K562 (cell line): ENCODE measurements at regions not wholly inside any gene's neighbourhood (a gene's known extent, or its start where the extent isn't known, plus 50 kb on each side); places are given as distances from the start of the nearest gene placed in this dataset.

Source experiments
- C11orf30 ChIP-seq: fragments of 450-650 bp; IDR thresholded peaks from 2 replicates; pipeline ENCODE4 v1.6.1; 2016; ENCODE audit warnings: low read depth, mild to moderate bottlenecking
- MAFF ChIP-seq: IDR thresholded peaks from 2 replicates; pipeline ENCODE4 v1.6.1; 2012; ENCODE audit warnings: low read length, improper control_type of control experiment
- MIER1 ChIP-seq: fragments of 450-650 bp; IDR thresholded peaks from 2 replicates; pipeline ENCODE4 v1.6.1; 2016; ENCODE audit warnings: antibody characterized with exemption, mild to moderate bottlenecking, low read depth
- SIN3A ChIP-seq, 2 experiments: fragments of 150-350 bp in 1 of 2; IDR thresholded peaks; 2 replicates each; pipeline ENCODE4 v1.6.1; 2011 to 2016; ENCODE audit warnings: borderline replicate concordance in 2 of 2, low read depth in 2 of 2, low read length in 2 of 2, mild to moderate bottlenecking in 2 of 2, moderate library complexity in 2 of 2; ENCODE audit not compliant: control insufficient read depth in 1 of 2
- THRAP3 ChIP-seq: fragments of 450-650 bp; IDR thresholded peaks from 2 replicates; pipeline ENCODE4 v1.6.1; 2016; ENCODE audit warnings: mild to moderate bottlenecking, inconsistent platforms, borderline replicate concordance
- ZNF217 ChIP-seq: sonication (generic); formaldehyde crosslinking; IDR thresholded peaks from 2 replicates; pipeline ENCODE4 v1.8.0; 2022; ENCODE audit warnings: mild to moderate bottlenecking, missing genetic modification reagents
- TF ChIP-seq, protein P1 (sequence below), 2 experiments: fragments of 200-800 bp in 1 of 2; sonication (Bioruptor generic) in 1 of 2; sonication (generic) in 1 of 2; formaldehyde crosslinking in 1 of 2; IDR thresholded peaks in 1 of 2; conservative IDR thresholded peaks in 1 of 2; 2 replicates each; pipeline versions ENCODE4 v1.5.0 to v1.6.1; 2016 to 2020; ENCODE audit warnings: missing compliant biosample characterization in 1 of 2, missing genetic modification characterization in 1 of 2, missing genetic modification reagents in 1 of 2
- TF ChIP-seq, protein P2 (sequence below): fragments of 250-450 bp; sonication (Bioruptor Pico); IDR thresholded peaks from 2 replicates; pipeline ENCODE4 v1.5.0; 2021; ENCODE audit warnings: mild to moderate bottlenecking, borderline replicate concordance

DNA sequence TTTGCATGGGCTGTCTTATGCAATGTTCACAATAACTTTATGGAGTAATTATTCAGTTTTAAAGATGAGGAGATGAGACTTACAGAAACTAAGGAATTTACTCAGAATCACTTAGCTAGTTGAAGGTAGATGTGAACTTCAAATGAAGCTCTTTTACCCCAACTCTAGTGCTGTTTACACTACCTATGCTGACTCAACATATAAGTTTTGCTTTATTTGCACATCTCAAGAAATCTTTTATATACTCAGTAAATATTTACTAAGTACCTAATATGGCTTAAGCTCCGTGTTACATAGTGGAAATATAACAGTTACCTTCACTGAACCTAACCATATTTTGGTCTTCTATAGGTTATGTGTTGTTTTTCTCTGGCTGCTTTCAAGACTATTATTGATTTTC, 293.2 kb downstream of the ANXA1 start (continued):
- TF ChIP-seq MIER1 (no peak), MAFF (peak; percentile 11; the same call in 1 of the 2 replicates), SIN3A (IDR thresholded peaks at IDR 0.05; ENCODE audit: borderline replicate concordance in 2 of 2, control insufficient read depth in 1 of 2, low read depth in 2 of 2, low read length in 2 of 2) (no peak), C11orf30 (peak; percentile 43; the same call in 1 of the 2 replicates), THRAP3 (no peak), ZNF217 (CRISPR knock-in tag) (no peak)
- TF ChIP-seq, protein P1, sequence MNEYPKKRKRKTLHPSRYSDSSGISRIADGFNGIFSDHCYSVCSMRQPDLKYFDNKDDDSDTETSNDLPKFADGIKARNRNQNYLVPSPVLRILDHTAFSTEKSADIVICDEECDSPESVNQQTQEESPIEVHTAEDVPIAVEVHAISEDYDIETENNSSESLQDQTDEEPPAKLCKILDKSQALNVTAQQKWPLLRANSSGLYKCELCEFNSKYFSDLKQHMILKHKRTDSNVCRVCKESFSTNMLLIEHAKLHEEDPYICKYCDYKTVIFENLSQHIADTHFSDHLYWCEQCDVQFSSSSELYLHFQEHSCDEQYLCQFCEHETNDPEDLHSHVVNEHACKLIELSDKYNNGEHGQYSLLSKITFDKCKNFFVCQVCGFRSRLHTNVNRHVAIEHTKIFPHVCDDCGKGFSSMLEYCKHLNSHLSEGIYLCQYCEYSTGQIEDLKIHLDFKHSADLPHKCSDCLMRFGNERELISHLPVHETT (CRISPR knock-in tag; conservative IDR thresholded peaks at IDR 0.05 in 1 of 2, IDR thresholded peaks at IDR 0.05 in 1 of 2), result no peak
- TF ChIP-seq, protein P2, sequence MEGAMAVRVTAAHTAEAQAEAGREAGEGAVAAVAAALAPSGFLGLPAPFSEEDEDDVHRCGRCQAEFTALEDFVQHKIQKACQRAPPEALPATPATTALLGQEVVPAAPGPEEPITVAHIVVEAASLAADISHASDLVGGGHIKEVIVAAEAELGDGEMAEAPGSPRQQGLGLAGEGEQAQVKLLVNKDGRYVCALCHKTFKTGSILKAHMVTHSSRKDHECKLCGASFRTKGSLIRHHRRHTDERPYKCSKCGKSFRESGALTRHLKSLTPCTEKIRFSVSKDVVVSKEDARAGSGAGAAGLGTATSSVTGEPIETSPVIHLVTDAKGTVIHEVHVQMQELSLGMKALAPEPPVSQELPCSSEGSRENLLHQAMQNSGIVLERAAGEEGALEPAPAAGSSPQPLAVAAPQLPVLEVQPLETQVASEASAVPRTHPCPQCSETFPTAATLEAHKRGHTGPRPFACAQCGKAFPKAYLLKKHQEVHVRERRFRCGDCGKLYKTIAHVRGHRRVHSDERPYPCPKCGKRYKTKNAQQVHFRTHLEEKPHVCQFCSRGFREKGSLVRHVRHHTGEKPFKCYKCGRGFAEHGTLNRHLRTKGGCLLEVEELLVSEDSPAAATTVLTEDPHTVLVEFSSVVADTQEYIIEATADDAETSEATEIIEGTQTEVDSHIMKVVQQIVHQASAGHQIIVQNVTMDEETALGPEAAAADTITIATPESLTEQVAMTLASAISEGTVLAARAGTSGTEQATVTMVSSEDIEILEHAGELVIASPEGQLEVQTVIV (CRISPR knock-in tag), result no peak
